MCF 10A (cell line): ENCODE measurements at regions not wholly inside any gene's neighbourhood (a gene's known extent, or its start where the extent isn't known, plus 50 kb on each side); places are given as distances from the start of the nearest gene placed in this dataset.
"Not testable (repeated sequence)": the region's sequence is repeated elsewhere in the genome, so short reads cannot be mapped to it uniquely, and the experiment has no call there.

Experiments used
- BruUV-seq: library from RNA; stranded (reverse); fragments of 400-500 nt; replicated peaks from 2 replicates; lab custom pipeline; 2021; lab: Mats Ljungman, UMichigan
- CTCF ChIA-PET: fragments of 300-600 bp; sonication (Branson Sonifier 250); formaldehyde crosslinking; extraction: SDS; loops from one replicate; lab custom pipeline; 2021; ENCODE audit warnings: antibody characterized with exemption, inconsistent platforms; lab: Yijun Ruan, JAX
- POLR2A ChIA-PET: fragments of 300-600, 350-650 bp; sonication (Branson Sonifier 250); formaldehyde crosslinking; extraction: SDS; loops from one replicate; lab custom pipeline; 2020; ENCODE audit warnings: antibody characterized with exemption, inconsistent platforms; lab: Yijun Ruan, JAX
- DNase-seq: peaks from one replicate; pipeline ENCODE4 v3.0.0-alpha.2; 2018; ENCODE audit not compliant: unreplicated experiment
- H3K27ac Mint-ChIP-seq: one replicate; pipeline ENCODE4 v1.8.0; 2022; ENCODE audit warnings: mild to moderate bottlenecking, low read depth, mixed read lengths; ENCODE audit not compliant: unreplicated experiment
- H3K27me3 Mint-ChIP-seq: one replicate; pipeline ENCODE4 v1.8.0; 2022; ENCODE audit warnings: mixed read lengths; ENCODE audit not compliant: insufficient read depth, unreplicated experiment
- H3K36me3 Mint-ChIP-seq: one replicate; pipeline ENCODE4 v1.8.0; 2022; ENCODE audit warnings: mild to moderate bottlenecking, moderate library complexity, mixed read lengths; ENCODE audit not compliant: insufficient read depth, unreplicated experiment
- H3K4me1 Mint-ChIP-seq: one replicate; pipeline ENCODE4 v1.8.0; 2022; ENCODE audit warnings: mixed read lengths; ENCODE audit not compliant: insufficient read depth, unreplicated experiment
- H3K4me3 Mint-ChIP-seq: one replicate; pipeline ENCODE4 v1.8.0; 2022; ENCODE audit warnings: mild to moderate bottlenecking, moderate library complexity, mixed read lengths; ENCODE audit not compliant: unreplicated experiment
- H3K9me3 Mint-ChIP-seq: one replicate; pipeline ENCODE4 v1.8.0; 2022; ENCODE audit warnings: mixed read lengths; ENCODE audit not compliant: unreplicated experiment
- CTCF ChIP-seq: fragments of 200-600 bp; IDR thresholded peaks from one replicate; pipeline ENCODE4 v1.8.0; 2022; ENCODE audit warnings: antibody characterized with exemption, mild to moderate bottlenecking; ENCODE audit not compliant: unreplicated experiment
- intact Hi-C: fragments of 100-400 bp; cut with micrococcal nuclease; formaldehyde crosslinking; loops from 2 replicates; pipeline ENCODE4 v1.14.1; 2022

GRCh38 chr12:107375231-107375630 is 281.9 kb upstream of the CRY1 start:
- peaks cover 17% of the 10 kb centered on the region for H3K4me1 Mint-ChIP-seq
- no peak overlapping the region for H3K27ac Mint-ChIP-seq
- CTCF ChIA-PET: interaction anchor here (1.2 kb wide), 1 partner anchor 14 kb away, joined by 5 read pairs; no protein-coding TSS in a partner anchor
- no TSS peak for BruUV-seq
- H3K9me3 Mint-ChIP-seq: no peaks in the 10 kb centered on the region
- no peak for TF ChIP-seq CTCF
- intact Hi-C loops: no loop called here
- no peak for DNase-seq
- POLR2A ChIA-PET: no interaction called here
- H3K27me3 Mint-ChIP-seq: no peaks in the 10 kb centered on the region
- peaks cover 6% of the 10 kb centered on the region for H3K36me3 Mint-ChIP-seq
- no peak overlapping the region for H3K4me3 Mint-ChIP-seq

- ChIA-PET POLR2A (interaction anchor here (0.7 kb wide), 1 partner anchor 262 kb away, joined by 3 read pairs; no protein-coding TSS in a partner anchor), CTCF (interaction anchor here (0.6 to 0.9 kb wide), 2 partner anchors 232 to 563 kb away, joined by 4 read pairs; no protein-coding TSS in a partner anchor)
- TF ChIP-seq CTCF: no peak
- Mint-ChIP-seq H3K9me3 (no peaks in the 10 kb centered on the region), H3K4me1 (peaks cover 15% of the 10 kb centered on the region), H3K27ac (no peak overlapping the region), H3K27me3 (no peaks in the 10 kb centered on the region), H3K36me3 (peaks cover 2% of the 10 kb centered on the region), H3K4me3 (no peak overlapping the region)
- intact Hi-C loops: no loop called here
- BruUV-seq: no TSS peak
- DNase-seq: no peak
Measured at GRCh38 chr12:107377596-107378385, 284.4 kb upstream of the CRY1 start.

GRCh38 chr12:107378609-107379008 is 285.3 kb upstream of the CRY1 start:
- ChIA-PET CTCF (no interaction called here), POLR2A (no interaction called here)
- Mint-ChIP-seq H3K4me3 (no peak overlapping the region), H3K27ac (no peak overlapping the region), H3K27me3 (no peaks in the 10 kb centered on the region), H3K4me1 (peaks cover 14% of the 10 kb centered on the region), H3K36me3 (no peaks in the 10 kb centered on the region), H3K9me3 (no peaks in the 10 kb centered on the region)
- BruUV-seq: no TSS peak
- DNase-seq: no peak
- no peak for TF ChIP-seq CTCF
- intact Hi-C loops: no loop called here

GRCh38 chr12:107379142-107379851 is 285.9 kb upstream of the CRY1 start:
- POLR2A ChIA-PET: interaction anchor here (1.0 kb wide), 1 partner anchor 142 kb away, joined by 3 read pairs; no protein-coding TSS in a partner anchor
- H3K4me1 Mint-ChIP-seq: peaks cover 14% of the 10 kb centered on the region
- intact Hi-C loops, H3K9me3 Mint-ChIP-seq, CTCF ChIA-PET, H3K4me3 Mint-ChIP-seq, H3K27me3 Mint-ChIP-seq, BruUV-seq, H3K27ac Mint-ChIP-seq, H3K36me3 Mint-ChIP-seq: not testable (repeated sequence)
- peak; percentile 68 for DNase-seq
